VCaP (cell line): ENCODE measurements at regions not wholly inside any gene's neighbourhood (a gene's known extent, or its start where the extent isn't known, plus 50 kb on each side); places are given as distances from the start of the nearest gene placed in this dataset.

ENCODE experiments used
- H3K27ac ChIP-seq: fragments of 450-650 bp; 2 replicates; pipeline ENCODE4 v1.5.1; 2017
- CTCF ChIP-seq: fragments of 450-650 bp; conservative IDR thresholded peaks from 2 replicates; pipeline ENCODE4 v1.5.1; 2017; ENCODE audit warnings: mild to moderate bottlenecking, moderate library complexity

- TF ChIP-seq CTCF, result no peak
- no peak overlapping the region for H3K27ac ChIP-seq
Observed at GRCh38 chr1:147470079-147470478, 71.2 kb upstream of the BCL9 start.

GRCh38 chr1:147472489-147472888 lies 68.8 kb upstream of the BCL9 start:
- H3K27ac ChIP-seq, result no peak overlapping the region

GRCh38 chr1:147472966-147473732 lies 68.2 kb upstream of the BCL9 start:
- H3K27ac ChIP-seq, result no peak overlapping the region
- no peak for TF ChIP-seq CTCF

More at GRCh38 chr1:147472489-147472888, 68.8 kb upstream of the BCL9 start:
- no peak for TF ChIP-seq CTCF

- H3K27ac ChIP-seq, result no peak overlapping the region
- no peak for TF ChIP-seq CTCF
Observed at GRCh38 chr1:147473733-147474049, 67.6 kb upstream of the BCL9 start.

GRCh38 chr1:147475488-147475887 lies 65.8 kb upstream of the BCL9 start:
- TF ChIP-seq CTCF, result no peak
- no peak overlapping the region for H3K27ac ChIP-seq

GRCh38 chr1:147478521-147478920 lies 62.8 kb upstream of the BCL9 start:
- H3K27ac ChIP-seq, result no peak overlapping the region
- no peak for TF ChIP-seq CTCF

- no peak overlapping the region for H3K27ac ChIP-seq
- no peak for TF ChIP-seq CTCF
Observed at GRCh38 chr1:147479864-147480564, 61.3 kb upstream of the BCL9 start.
